ENCODE measurements at regions not wholly inside any gene's neighbourhood (a gene's known extent, or its start where the extent isn't known, plus 50 kb on each side); places are given as distances from the start of the nearest gene placed in this dataset.

GRCh38 chr7:46603780-46604179 is 682.7 kb upstream of the IGFBP3 start:
- TF ChIP-seq POLR2AphosphoS5 (IDR thresholded peaks at IDR 0.05; ENCODE audit: low read depth, low read length): no peak
- TF ChIP-seq SIN3A (IDR thresholded peaks at IDR 0.05; ENCODE audit: borderline replicate concordance, insufficient read depth, low read length): no peak
- TF ChIP-seq REST (IDR thresholded peaks at IDR 0.05; ENCODE audit: insufficient read depth in 1 of 2, low read depth in 2 of 2, low read length in 2 of 2): no peak
- TF ChIP-seq TAF1 (IDR thresholded peaks at IDR 0.05; ENCODE audit: borderline replicate concordance, insufficient read depth, low read length): no peak
- no peak for TF ChIP-seq FOXP2 (optimal IDR thresholded peaks at IDR 0.05; ENCODE audit: borderline replicate concordance, extremely low read depth, extremely low read length, insufficient read depth)

- TF ChIP-seq SIN3A (IDR thresholded peaks at IDR 0.05; ENCODE audit: borderline replicate concordance, insufficient read depth, low read length) (no peak), FOXP2 (optimal IDR thresholded peaks at IDR 0.05; ENCODE audit: borderline replicate concordance, extremely low read depth, extremely low read length, insufficient read depth) (no peak), POLR2AphosphoS5 (IDR thresholded peaks at IDR 0.05; ENCODE audit: low read depth, low read length) (no peak), TAF1 (IDR thresholded peaks at IDR 0.05; ENCODE audit: borderline replicate concordance, insufficient read depth, low read length) (no peak), REST (IDR thresholded peaks at IDR 0.05; ENCODE audit: insufficient read depth in 1 of 2, low read depth in 2 of 2, low read length in 2 of 2) (no peak)
These were observed 682.3 kb upstream of the IGFBP3 start for GRCh38 chr7:46603296-46603752.

- TF ChIP-seq TAF1 (IDR thresholded peaks at IDR 0.05; ENCODE audit: borderline replicate concordance, insufficient read depth, low read length) (no peak), POLR2AphosphoS5 (IDR thresholded peaks at IDR 0.05; ENCODE audit: low read depth, low read length) (no peak), FOXP2 (optimal IDR thresholded peaks at IDR 0.05; ENCODE audit: borderline replicate concordance, extremely low read depth, extremely low read length, insufficient read depth) (no peak), SIN3A (IDR thresholded peaks at IDR 0.05; ENCODE audit: borderline replicate concordance, insufficient read depth, low read length) (no peak), REST (IDR thresholded peaks at IDR 0.05; ENCODE audit: insufficient read depth in 1 of 2, low read depth in 2 of 2, low read length in 2 of 2) (no peak)
These were observed 679.3 kb upstream of the IGFBP3 start for GRCh38 chr7:46600340-46600739.

- no peak for TF ChIP-seq FOXP2 (optimal IDR thresholded peaks at IDR 0.05; ENCODE audit: borderline replicate concordance, extremely low read depth, extremely low read length, insufficient read depth)
- TF ChIP-seq TAF1 (IDR thresholded peaks at IDR 0.05; ENCODE audit: borderline replicate concordance, insufficient read depth, low read length): no peak
- no peak for TF ChIP-seq POLR2AphosphoS5 (IDR thresholded peaks at IDR 0.05; ENCODE audit: low read depth, low read length)
- TF ChIP-seq SIN3A (IDR thresholded peaks at IDR 0.05; ENCODE audit: borderline replicate concordance, insufficient read depth, low read length): no peak
- TF ChIP-seq REST (IDR thresholded peaks at IDR 0.05; ENCODE audit: insufficient read depth in 1 of 2, low read depth in 2 of 2, low read length in 2 of 2): no peak
These were observed 668.2 kb upstream of the IGFBP3 start for GRCh38 chr7:46589286-46589685.

GRCh38 chr7:46586406-46586805 is 665.3 kb upstream of the IGFBP3 start:
- TF ChIP-seq TAF1 (IDR thresholded peaks at IDR 0.05; ENCODE audit: borderline replicate concordance, insufficient read depth, low read length) (no peak), FOXP2 (optimal IDR thresholded peaks at IDR 0.05; ENCODE audit: borderline replicate concordance, extremely low read depth, extremely low read length, insufficient read depth) (no peak), POLR2AphosphoS5 (IDR thresholded peaks at IDR 0.05; ENCODE audit: low read depth, low read length) (no peak), REST (IDR thresholded peaks at IDR 0.05; ENCODE audit: insufficient read depth in 1 of 2, low read depth in 2 of 2, low read length in 2 of 2) (no peak)
